ENCODE measurements at regions not wholly inside any gene's neighbourhood (a gene's known extent, or its start where the extent isn't known, plus 50 kb on each side); places are given as distances from the start of the nearest gene placed in this dataset.

GRCh38 chr4:116930329-116930728, 155.0 kb downstream of the TRAM1L1 start:
- H3K36me3 ChIP-seq (ENCODE audit: low read depth, missing control alignments), result no peaks in the 10 kb centered on the region
- TF ChIP-seq, protein P1, sequence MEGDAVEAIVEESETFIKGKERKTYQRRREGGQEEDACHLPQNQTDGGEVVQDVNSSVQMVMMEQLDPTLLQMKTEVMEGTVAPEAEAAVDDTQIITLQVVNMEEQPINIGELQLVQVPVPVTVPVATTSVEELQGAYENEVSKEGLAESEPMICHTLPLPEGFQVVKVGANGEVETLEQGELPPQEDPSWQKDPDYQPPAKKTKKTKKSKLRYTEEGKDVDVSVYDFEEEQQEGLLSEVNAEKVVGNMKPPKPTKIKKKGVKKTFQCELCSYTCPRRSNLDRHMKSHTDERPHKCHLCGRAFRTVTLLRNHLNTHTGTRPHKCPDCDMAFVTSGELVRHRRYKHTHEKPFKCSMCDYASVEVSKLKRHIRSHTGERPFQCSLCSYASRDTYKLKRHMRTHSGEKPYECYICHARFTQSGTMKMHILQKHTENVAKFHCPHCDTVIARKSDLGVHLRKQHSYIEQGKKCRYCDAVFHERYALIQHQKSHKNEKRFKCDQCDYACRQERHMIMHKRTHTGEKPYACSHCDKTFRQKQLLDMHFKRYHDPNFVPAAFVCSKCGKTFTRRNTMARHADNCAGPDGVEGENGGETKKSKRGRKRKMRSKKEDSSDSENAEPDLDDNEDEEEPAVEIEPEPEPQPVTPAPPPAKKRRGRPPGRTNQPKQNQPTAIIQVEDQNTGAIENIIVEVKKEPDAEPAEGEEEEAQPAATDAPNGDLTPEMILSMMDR (IDR thresholded peaks at IDR 0.05), result no peak
- TF ChIP-seq POLR2A (IDR thresholded peaks at IDR 0.05), result no peak
- H3K4me1 ChIP-seq, result no peaks in the 10 kb centered on the region
- 83 to 87% methylated on average over 1 of the region's 1 CpG for WGBS, 2 donors
- no peak overlapping the region for H3K27ac ChIP-seq
- no peak overlapping the region for H3K4me3 ChIP-seq
- no peaks in the 10 kb centered on the region for H3K27me3 ChIP-seq
- no peak for DNase-seq
- intact Hi-C loops (cut with DNase I; ENCODE audit: low total_unique reads), result no loop called here
- H3K9me3 ChIP-seq, result no peaks in the 10 kb centered on the region

DNA sequence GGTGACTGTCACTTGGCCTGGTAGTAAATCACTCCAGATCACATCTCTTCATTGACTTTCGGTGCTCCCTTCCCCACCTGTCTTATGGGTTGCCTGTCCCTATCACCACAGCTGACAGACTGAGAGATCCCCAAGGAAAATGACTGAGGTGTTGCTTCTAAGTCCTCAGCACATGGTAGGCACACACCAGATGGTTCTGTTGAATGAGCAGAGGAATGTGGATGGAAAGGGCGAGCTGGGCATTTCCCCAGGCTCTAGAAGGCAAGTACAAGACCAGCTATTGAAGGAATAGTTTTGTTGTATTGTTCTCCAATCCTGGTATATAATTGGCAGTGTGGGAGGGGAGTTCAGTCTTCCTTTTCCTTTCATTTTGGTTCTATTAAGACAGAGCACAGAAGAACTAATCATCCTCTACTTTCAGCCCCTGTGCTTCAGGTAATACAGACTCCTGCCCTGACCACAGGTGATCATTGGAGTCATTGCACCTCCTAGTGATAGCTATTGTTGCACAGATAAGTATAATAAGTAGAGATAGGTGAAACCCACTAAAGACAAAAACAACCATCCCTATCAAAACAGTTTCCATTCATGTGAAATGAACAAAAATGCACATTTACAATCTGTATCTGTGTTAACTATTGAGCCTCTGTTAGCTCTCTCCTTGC, 158.6 kb downstream of the TRAM1L1 start:
- TF ChIP-seq POLR2A (IDR thresholded peaks at IDR 0.05), result no peak
- TF ChIP-seq, protein P1 (IDR thresholded peaks at IDR 0.05), result no peak
- no peaks in the 10 kb centered on the region for H3K27me3 ChIP-seq
- intact Hi-C loops (cut with DNase I; ENCODE audit: low total_unique reads), result no loop called here
- H3K27ac ChIP-seq, result no peak overlapping the region
- no peaks in the 10 kb centered on the region for H3K4me1 ChIP-seq
- DNase-seq, result no peak
- no peak overlapping the region for H3K4me3 ChIP-seq
- H3K9me3 ChIP-seq, result no peaks in the 10 kb centered on the region
- 68 to 79% methylated on average over 2 of the region's 2 CpGs for WGBS, 2 donors
- H3K36me3 ChIP-seq (ENCODE audit: low read depth, missing control alignments), result no peaks in the 10 kb centered on the region

DNA sequence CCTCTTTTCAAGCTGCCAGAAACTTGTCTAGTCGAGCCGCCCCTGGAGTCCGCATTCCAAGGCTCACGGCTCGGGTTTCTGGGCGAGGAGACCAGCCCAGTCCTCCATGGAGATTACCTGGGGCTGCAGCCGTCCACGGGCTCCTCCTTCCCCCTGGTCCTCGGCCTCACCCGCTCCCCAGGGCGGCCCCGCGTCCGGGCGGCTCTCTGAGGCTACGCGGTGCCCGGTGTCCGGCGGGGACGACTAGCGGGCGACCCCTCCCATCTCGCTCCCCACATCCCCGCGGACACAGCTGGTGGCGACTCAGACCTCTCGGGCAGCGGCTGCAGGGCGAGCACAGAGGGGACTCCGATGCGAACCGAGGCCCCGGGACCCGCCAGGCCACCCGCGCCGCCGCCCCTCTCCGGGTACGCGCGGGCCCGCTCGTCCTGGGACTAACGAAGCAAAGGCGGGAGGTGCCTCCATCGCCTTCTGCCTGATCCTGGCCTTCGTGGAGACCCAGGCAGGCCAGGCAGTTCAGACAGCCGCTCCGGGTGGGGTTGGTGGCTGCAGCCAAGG, 159.4 kb downstream of the TRAM1L1 start:
- peak overlapping the region in 1 of 2 donors; percentile 1 for H3K4me3 ChIP-seq
- intact Hi-C loops (cut with DNase I; ENCODE audit: low total_unique reads), result no loop called here
- no peaks in the 10 kb centered on the region for H3K27me3 ChIP-seq
- H3K27ac ChIP-seq, result no peak overlapping the region
- peak; percentile 23 for DNase-seq
- H3K36me3 ChIP-seq (ENCODE audit: low read depth, missing control alignments), result no peaks in the 10 kb centered on the region
- H3K4me1 ChIP-seq, result no peaks in the 10 kb centered on the region
- TF ChIP-seq POLR2A (IDR thresholded peaks at IDR 0.05), result no peak
- TF ChIP-seq, protein P1 (IDR thresholded peaks at IDR 0.05), result no peak
- no peaks in the 10 kb centered on the region for H3K9me3 ChIP-seq
- WGBS, 2 donors, result 3 to 4% methylated on average over 11 to 34 of the region's 51 CpGs

- Histone ChIP-seq H3K9me3 (no peaks in the 10 kb centered on the region), H3K4me3 (no peak overlapping the region), H3K27ac (no peak overlapping the region), H3K27me3 (no peaks in the 10 kb centered on the region), H3K4me1 (no peaks in the 10 kb centered on the region), H3K36me3 (ENCODE audit: low read depth, missing control alignments) (no peaks in the 10 kb centered on the region)
- TF ChIP-seq POLR2A (IDR thresholded peaks at IDR 0.05), result no peak
- TF ChIP-seq, protein P1 (IDR thresholded peaks at IDR 0.05), result no peak
- WGBS, 2 donors, result 84 to 92% methylated on average over 4 of the region's 4 CpGs
- DNase-seq, result no peak
- intact Hi-C loops (cut with DNase I; ENCODE audit: low total_unique reads), result no loop called here
These were observed 162.0 kb downstream of the TRAM1L1 start for GRCh38 chr4:116923389-116923788.

- WGBS, 2 donors, result 75 to 91% methylated on average over 1 of the region's 1 CpG
- intact Hi-C loops (cut with DNase I; ENCODE audit: low total_unique reads), result no loop called here
- Histone ChIP-seq H3K27ac (no peak overlapping the region), H3K4me3 (no peak overlapping the region), H3K4me1 (no peaks in the 10 kb centered on the region), H3K9me3 (no peaks in the 10 kb centered on the region), H3K36me3 (ENCODE audit: low read depth, missing control alignments) (no peaks in the 10 kb centered on the region), H3K27me3 (no peaks in the 10 kb centered on the region)
- no peak for DNase-seq
- TF ChIP-seq, protein P1 (IDR thresholded peaks at IDR 0.05), result no peak
- TF ChIP-seq POLR2A (IDR thresholded peaks at IDR 0.05), result no peak
These were observed 171.9 kb downstream of the TRAM1L1 start for GRCh38 chr4:116913451-116913850.
